Suprapubic skin (tissue), 4 donors: ENCODE measurements at regions not wholly inside any gene's neighbourhood (a gene's known extent, or its start where the extent isn't known, plus 50 kb on each side); places are given as distances from the start of the nearest gene placed in this dataset.

ENCODE experiments used
- CTCF ChIP-seq, 2 donors: fragments of 200-600 bp in 1 of 2; fragments of 450-650 bp in 1 of 2; sonication (generic) in 1 of 2; IDR thresholded peaks; one replicate each; pipeline ENCODE4 v1.5.1; 2016 to 2019; ENCODE audit warnings: antibody characterized with exemption in 2 of 2, mild to moderate bottlenecking in 1 of 2, moderate library complexity in 1 of 2
- EP300 ChIP-seq: sonication (generic); formaldehyde crosslinking; IDR thresholded peaks from one replicate; pipeline ENCODE4 v1.6.1; 2017; ENCODE audit warnings: antibody characterized with exemption
- POLR2A ChIP-seq, 2 donors: fragments of 450-650 bp; IDR thresholded peaks; one replicate each; pipeline ENCODE4 v1.6.1; 2017; ENCODE audit warnings: antibody characterized with exemption in 2 of 2, mild to moderate bottlenecking in 2 of 2, moderate library complexity in 2 of 2
- POLR2AphosphoS5 ChIP-seq, 3 donors: sonication (generic); formaldehyde crosslinking; IDR thresholded peaks; one replicate each; pipeline ENCODE4 v1.6.1; 2017; ENCODE audit warnings: antibody characterized with exemption in 3 of 3

DNA sequence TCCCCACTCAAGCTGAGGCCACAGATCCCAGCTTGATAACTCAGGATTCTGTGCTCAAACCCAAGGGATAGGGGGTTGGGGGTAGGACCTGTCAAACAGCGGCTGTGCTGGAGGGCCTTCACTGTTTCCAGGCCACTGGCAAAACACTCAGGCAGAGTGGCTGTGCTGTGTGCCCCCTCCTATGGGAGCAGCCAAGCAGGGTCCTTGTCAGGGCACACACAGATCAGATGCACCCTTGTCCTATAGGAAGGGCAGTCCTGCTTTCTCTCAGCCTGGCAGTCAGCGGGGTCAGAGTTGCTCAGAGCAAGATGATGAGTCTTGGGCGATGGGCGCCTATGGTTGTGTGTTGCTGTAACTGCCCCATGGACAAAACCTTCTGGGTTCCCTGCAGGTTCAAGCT, 554.8 kb downstream of the TBC1D32 start:
- no peak for TF ChIP-seq CTCF (IDR thresholded peaks at IDR 0.05)
- TF ChIP-seq EP300: no peak
- TF ChIP-seq POLR2AphosphoS5 (IDR thresholded peaks at IDR 0.05): no peak
- TF ChIP-seq POLR2A (IDR thresholded peaks at IDR 0.05): no peak
